GM12891 (cell line): ENCODE measurements at regions not wholly inside any gene's neighbourhood (a gene's known extent, or its start where the extent isn't known, plus 50 kb on each side); places are given as distances from the start of the nearest gene placed in this dataset.

Experiments used
- DNase-seq: peaks from one replicate; pipeline ENCODE4 v3.0.0; 2011; ENCODE audit warnings: low spot score; ENCODE audit not compliant: insufficient read length
- FAIRE-seq: peaks from 2 replicates; lab custom pipeline; 2011; peaks lifted over from hg19 to GRCh38; lab: Jason Lieb, UNC
- PAX5 ChIP-seq: IDR thresholded peaks from 2 replicates; pipeline ENCODE4 v1.6.1; 2011; ENCODE audit warnings: low read length, moderate library complexity, mild to moderate bottlenecking; ENCODE audit not compliant: insufficient read depth, severe bottlenecking
- POLR2A ChIP-seq: IDR thresholded peaks from 2 replicates; pipeline ENCODE4 v1.6.1; 2011; ENCODE audit warnings: low read depth, low read length, control low read depth
- POLR2AphosphoS5 ChIP-seq: IDR thresholded peaks from 2 replicates; pipeline ENCODE4 v1.6.1; 2011; ENCODE audit warnings: low read depth, low read length, control low read depth
- POU2F2 ChIP-seq: IDR thresholded peaks from 2 replicates; pipeline ENCODE4 v1.6.1; 2011; ENCODE audit warnings: low read depth, mild to moderate bottlenecking, control low read depth, low read length, moderate library complexity
- SPI1 ChIP-seq: IDR thresholded peaks from 2 replicates; pipeline ENCODE4 v1.6.1; 2011; ENCODE audit warnings: low read depth, low read length, control low read depth
- TAF1 ChIP-seq: IDR thresholded peaks from 2 replicates; pipeline ENCODE4 v1.6.1; 2011; ENCODE audit warnings: low read depth, low read length, control low read depth

DNA sequence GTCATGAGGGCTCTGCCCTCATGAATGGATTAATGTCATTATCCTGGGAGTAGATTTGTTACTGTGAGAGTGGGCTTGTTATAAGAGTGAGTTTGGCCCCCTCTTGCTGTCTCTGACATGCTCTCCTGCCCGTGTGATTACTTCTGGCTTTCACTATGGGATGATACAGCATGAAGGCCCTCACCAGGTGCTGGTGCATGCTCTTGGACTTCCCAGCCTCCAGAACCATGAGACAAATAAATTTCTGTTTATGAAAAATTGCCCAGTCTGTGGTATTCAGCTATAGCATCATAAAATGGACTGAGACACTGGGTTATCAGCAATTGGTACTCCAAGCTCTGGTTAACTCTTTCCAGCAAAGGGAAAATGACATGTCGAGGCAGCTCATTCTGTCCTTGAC lies 76.2 kb upstream of the MAP3K7 start:
- TF ChIP-seq POLR2AphosphoS5 (no peak), PAX5 (no peak), TAF1 (no peak), POU2F2 (no peak), SPI1 (no peak), POLR2A (no peak)
- DNase-seq (no peak), FAIRE-seq (no peak)

DNA sequence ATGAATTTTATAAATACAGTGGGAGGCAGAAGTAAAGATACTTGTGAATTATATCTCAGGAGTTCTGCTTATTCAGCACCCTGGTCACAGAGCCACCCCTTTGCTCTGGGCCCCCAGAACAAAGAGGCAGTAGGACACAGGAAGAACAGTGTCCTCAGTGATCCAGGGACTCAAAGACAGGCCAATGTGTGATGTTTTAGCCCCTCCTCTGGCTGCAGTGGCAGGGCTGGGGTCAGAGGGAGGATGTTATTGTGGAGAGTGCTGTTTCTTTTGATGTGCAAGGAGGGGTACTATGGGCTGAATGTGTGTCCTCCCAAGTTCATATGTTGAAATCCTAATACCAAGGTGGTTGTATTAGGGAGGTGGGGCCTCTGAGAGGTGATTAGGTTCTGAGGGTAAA lies 74.1 kb upstream of the MAP3K7 start:
- no peak for TF ChIP-seq POLR2AphosphoS5
- TF ChIP-seq PAX5: no peak
- no peak for TF ChIP-seq POU2F2
- TF ChIP-seq TAF1: no peak
- TF ChIP-seq SPI1: no peak
- TF ChIP-seq POLR2A: no peak
- FAIRE-seq: no peak
- DNase-seq: no peak

DNA sequence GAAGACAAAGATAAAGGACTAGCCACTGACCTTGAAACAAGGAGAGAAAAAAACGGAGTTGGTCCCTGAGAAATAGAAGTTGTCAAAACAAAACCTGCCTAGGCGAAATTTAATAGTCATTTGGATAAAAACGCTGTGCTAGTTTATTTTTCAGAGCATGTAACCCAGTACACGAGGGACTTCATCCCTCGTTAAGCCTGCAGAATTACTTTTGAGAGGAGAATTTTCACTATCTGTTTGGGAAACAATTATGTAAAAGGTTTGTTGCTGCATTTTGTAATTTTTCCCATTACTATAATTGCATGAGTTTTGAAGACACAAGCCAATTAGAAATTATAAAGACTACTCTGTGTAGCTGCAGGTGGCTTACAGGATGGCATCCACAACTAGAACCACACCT lies 71.6 kb upstream of the MAP3K7 start:
- no peak for TF ChIP-seq POU2F2
- no peak for DNase-seq
- FAIRE-seq: no peak

DNA sequence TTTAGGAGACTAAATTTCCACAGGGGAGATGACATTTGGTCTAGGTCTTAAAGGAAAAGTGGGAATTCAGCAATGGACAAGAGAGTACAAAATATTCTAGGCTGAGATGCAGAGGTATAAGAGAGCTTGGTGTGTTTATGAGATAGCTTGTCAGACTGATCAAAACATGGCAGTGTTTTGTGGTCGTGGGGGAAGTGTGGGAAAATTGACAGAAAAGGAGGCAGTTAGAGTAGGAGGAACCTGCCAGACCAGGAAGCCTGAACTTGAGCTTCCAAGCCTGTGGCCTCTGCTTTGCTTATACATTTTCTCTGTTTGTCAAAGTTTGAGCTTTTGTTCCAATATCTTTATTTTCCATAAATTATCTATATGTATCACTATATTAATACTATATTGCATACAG lies 69.5 kb upstream of the MAP3K7 start:
- TF ChIP-seq POLR2A (no peak), SPI1 (no peak), POLR2AphosphoS5 (no peak), PAX5 (no peak), POU2F2 (no peak), TAF1 (no peak)
- FAIRE-seq: no peak
- no peak for DNase-seq

DNA sequence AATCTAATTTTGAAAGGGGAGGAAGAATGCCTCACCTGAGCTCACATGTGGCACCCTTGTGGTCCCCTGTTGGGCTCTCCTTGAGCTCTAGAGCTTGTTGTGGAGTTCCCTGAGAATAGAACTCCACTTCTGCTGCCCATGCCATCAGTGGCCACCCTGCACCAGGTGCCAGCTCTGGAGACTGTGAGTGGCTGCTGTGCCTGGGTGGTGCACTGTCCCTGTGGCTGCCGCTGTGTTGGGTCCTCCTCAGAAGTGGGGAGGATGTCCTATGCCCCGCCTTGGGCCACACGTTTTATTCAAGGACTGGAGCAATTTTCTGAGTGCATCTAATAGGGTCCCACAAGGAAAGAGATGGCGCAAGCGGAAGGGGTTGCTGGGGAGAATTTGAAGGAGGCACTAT lies 67.9 kb upstream of the MAP3K7 start:
- FAIRE-seq (no peak), DNase-seq (no peak)
- TF ChIP-seq POLR2A (no peak), TAF1 (no peak), POLR2AphosphoS5 (no peak)

DNA sequence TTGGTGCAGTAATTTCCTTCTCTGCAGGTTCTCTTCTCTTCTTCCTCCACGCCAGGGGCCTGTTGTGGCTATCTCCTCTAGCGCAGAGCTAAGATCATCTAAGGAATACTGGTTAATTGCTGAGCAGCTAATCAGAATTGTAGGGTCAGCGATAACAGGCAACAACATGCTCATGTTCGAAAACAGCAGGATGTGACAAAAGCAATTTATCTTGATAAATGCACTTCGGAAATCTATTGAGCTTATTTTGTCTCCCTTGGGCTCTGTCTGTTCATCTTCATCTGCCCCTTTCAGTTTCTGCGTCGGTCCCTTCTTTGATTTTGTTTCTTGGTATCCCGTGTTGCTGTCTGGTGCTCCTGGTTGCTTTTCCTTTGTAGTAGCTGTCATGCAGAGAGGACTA lies 67.3 kb upstream of the MAP3K7 start:
- FAIRE-seq (no peak), DNase-seq (no peak)
- TF ChIP-seq POLR2AphosphoS5: no peak
- no peak for TF ChIP-seq PAX5
- no peak for TF ChIP-seq POLR2A
- no peak for TF ChIP-seq POU2F2
- no peak for TF ChIP-seq TAF1
- no peak for TF ChIP-seq SPI1

DNA sequence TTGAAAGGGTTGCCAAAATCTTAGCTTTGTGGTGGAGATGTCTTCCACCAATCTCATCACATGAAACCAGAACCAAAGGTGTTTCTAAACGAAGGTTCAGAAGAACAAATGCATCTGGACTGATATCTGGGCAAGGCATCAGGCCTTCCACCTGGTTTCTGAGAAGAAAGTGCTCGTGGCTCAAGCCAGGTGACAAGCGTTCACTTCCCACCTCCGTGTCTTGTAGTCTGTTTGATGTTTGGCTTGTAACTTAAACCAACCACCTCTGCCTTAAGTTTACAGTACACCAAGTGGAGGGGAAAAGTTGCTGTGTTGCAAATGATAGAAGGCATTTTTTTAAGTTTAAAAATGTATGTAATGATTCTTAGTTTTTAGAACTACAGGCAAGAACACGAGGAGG lies 66.9 kb upstream of the MAP3K7 start:
- no peak for DNase-seq
- TF ChIP-seq PAX5: no peak
- TF ChIP-seq POLR2A: no peak
- no peak for TF ChIP-seq SPI1
- TF ChIP-seq POLR2AphosphoS5: no peak
- TF ChIP-seq TAF1: no peak
- TF ChIP-seq POU2F2: no peak
- FAIRE-seq: no peak

DNA sequence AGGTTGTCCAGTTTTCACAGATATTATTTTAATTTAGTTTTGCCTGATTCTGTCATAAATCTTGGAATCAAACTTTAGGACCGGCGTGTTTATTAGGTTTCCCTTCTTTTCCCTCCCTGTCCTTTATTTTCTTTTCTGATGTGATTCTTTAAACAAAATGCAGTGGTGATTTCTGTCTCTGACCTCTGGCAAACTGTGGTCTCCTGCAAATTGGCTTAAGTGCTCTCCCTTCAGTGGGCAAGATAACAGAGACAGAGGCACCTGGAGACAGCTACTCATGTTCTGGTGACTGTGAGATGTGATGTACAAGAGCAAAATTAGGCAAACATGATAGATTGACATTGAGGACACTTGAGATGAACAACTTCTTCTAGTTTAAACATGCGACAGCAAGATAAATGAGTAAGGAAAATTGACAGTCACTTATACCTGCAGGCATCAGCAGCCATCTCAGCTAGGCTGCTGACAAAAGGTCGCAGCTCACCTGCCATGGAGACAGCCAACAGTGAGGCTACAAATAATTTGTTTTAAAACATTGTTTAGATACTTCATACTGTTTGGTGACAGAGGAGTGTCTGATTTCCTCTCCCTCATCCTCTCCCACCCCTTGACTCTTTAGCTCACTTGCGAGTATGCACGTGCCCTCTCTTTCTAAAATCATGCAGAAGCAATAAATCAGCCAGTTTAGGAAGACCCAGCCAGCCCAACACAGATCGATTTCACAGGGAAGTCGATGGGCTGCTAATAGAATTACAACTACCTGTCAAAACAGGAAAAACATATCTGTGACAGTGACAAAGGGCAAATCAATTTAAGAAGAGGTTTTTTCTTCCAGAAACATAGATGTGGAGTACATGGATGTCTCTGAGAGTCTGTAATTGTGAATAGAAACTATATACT lies 63.4 kb upstream of the MAP3K7 start:
- TF ChIP-seq SPI1 (no peak), PAX5 (no peak), POLR2A (no peak), POU2F2 (no peak), TAF1 (no peak), POLR2AphosphoS5 (no peak)
- DNase-seq: no peak
- no peak for FAIRE-seq

DNA sequence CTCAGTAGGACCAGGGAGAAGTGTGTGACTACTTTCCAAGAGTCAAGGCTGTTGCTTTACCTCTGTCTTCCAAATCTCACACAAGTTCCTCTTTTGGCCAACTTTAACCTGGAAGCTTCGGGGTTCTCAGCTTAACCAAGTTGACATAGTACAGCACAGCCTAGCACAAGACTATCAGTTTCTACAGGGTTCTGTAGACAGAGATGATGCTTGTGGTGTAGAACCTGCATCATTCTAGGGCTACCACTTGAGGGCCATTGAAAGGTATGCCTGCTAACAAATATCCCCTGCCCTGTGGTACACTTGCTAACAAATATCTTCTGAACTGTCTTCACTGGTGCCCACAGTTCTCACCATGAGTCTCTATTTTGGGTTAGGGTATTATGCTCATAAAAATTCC lies 62.0 kb upstream of the MAP3K7 start:
- TF ChIP-seq POLR2AphosphoS5: no peak
- TF ChIP-seq TAF1: no peak
- TF ChIP-seq POLR2A: no peak
- no peak for TF ChIP-seq SPI1
- TF ChIP-seq PAX5: no peak
- TF ChIP-seq POU2F2: no peak
- no peak for FAIRE-seq
- DNase-seq: no peak

DNA sequence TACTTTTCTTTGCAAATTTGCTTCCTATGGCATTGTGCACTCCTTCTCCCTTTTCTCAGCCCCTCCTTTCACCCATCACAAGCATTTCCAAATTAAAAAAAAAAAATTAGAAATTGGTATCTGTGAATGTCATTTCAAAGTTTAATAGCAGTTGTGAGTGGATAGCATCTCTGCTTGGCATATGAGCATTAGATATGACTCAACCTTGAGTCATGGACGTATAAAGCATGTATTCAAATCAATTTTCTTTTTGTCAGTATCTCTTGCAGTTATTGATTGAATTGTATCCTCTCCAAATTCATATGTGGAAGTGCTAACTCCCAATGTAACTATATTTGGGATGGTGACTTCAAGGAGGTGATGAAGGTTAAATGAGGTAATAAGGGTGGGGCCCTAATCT lies 60.1 kb upstream of the MAP3K7 start:
- DNase-seq (no peak), FAIRE-seq (no peak)
- TF ChIP-seq POLR2AphosphoS5 (no peak), SPI1 (no peak), POLR2A (no peak), PAX5 (no peak), POU2F2 (no peak), TAF1 (no peak)
